HUDEP-2 (cell line): ENCODE measurements at regions not wholly inside any gene's neighbourhood (a gene's known extent, or its start where the extent isn't known, plus 50 kb on each side); places are given as distances from the start of the nearest gene placed in this dataset.
A peak's percentile ranks its signal among the peaks of the same experiment; 100 is the strongest.

Experiments used
- DNase-seq, 76 experiments: peaks; one replicate each; lab custom pipeline; 2025; ENCODE audit not compliant: unreplicated experiment in 76 of 76; lab: John Stamatoyannopoulos, UW

- DNase-seq = no peak
Observed at GRCh38 chr3:34008836-34009809, 210.7 kb downstream of the PDCD6IP start.

- DNase-seq = peak in 5 of 76 experiments; percentile 0 to 15 (median 2)
Observed at GRCh38 chr3:34011171-34012101, 213.0 kb downstream of the PDCD6IP start.

DNA sequence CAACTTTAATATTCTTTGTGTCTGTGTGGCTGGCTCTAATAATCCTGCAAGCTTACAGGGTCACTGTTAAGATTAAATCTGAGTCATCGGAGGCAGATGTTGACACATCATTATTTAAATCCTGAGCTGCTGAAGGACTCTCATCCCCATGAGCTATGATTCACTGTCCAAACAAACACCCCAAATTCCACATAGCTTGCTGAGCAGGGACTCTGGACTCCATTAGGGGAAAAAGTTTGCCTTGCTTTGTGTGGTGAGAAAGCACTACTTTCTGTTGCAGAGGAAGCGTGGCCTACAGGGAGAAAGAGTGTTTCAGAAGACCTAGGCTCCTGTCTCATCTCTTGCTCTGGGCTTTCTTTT is 213.7 kb downstream of the PDCD6IP start:
- DNase-seq = no peak

GRCh38 chr3:34013818-34014570 is 215.6 kb downstream of the PDCD6IP start:
- no peak for DNase-seq

GRCh38 chr3:34015204-34016142 is 217.0 kb downstream of the PDCD6IP start:
- peak in 1 of 76 experiments; percentile 2 for DNase-seq

GRCh38 chr3:34016925-34017587 is 218.6 kb downstream of the PDCD6IP start:
- no peak for DNase-seq

DNA sequence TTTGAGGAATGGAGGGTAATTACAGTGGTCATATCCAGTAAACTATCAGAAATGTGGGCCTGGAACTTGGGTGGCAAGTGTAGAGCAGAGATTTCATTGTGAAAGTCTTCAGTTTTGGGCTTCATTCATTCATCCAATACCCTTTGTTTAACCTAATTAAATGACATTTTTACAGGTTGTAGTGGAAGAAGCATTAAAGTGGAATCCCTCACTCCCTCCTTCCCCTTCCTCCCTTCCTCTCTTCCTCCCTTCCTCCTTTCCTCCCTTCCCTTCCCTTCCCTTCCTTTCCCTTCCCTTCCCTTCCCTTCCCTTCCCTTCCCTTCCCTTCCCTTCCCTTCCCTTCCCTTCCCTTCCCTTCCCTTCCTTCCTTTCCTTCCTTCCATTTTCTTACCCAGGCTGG is 219.3 kb downstream of the PDCD6IP start:
- DNase-seq = no peak

GRCh38 chr3:34019158-34019557 is 220.7 kb downstream of the PDCD6IP start:
- no peak for DNase-seq

- no peak for DNase-seq
Observed at GRCh38 chr3:34020170-34020569, 221.7 kb downstream of the PDCD6IP start.

- no peak for DNase-seq
Observed at GRCh38 chr3:34020726-34021680, 222.6 kb downstream of the PDCD6IP start.

- DNase-seq = no peak
Observed at GRCh38 chr3:34022147-34022546, 223.7 kb downstream of the PDCD6IP start.

GRCh38 chr3:34024447-34025240 is 226.2 kb downstream of the PDCD6IP start:
- no peak for DNase-seq

- no peak for DNase-seq
Observed at GRCh38 chr3:34033839-34034238, 235.4 kb downstream of the PDCD6IP start.

- DNase-seq = no peak
Observed at GRCh38 chr3:34034840-34035239, 236.4 kb downstream of the PDCD6IP start.

- DNase-seq = peak in 1 of 76 experiments; percentile 2
Observed at GRCh38 chr3:34035775-34036174, 237.3 kb downstream of the PDCD6IP start.

- no peak for DNase-seq
Observed at GRCh38 chr3:34037260-34037659, 238.8 kb downstream of the PDCD6IP start.

GRCh38 chr3:34038131-34038530 is 239.7 kb downstream of the PDCD6IP start:
- DNase-seq = no peak
